PFSK-1 (cell line): ENCODE measurements at regions not wholly inside any gene's neighbourhood (a gene's known extent, or its start where the extent isn't known, plus 50 kb on each side); places are given as distances from the start of the nearest gene placed in this dataset.

ENCODE experiments used
- POLR2AphosphoS5 ChIP-seq: IDR thresholded peaks from 2 replicates; pipeline ENCODE4 v1.6.1; 2012; ENCODE audit warnings: low read depth, mild to moderate bottlenecking, control low read depth, low read length, moderate library complexity
- TF ChIP-seq, protein P1 (sequence below), 2 experiments: IDR thresholded peaks; 2 replicates each; pipeline versions ENCODE4 v1.6.1 to v1.8.0; 2011 to 2012; ENCODE audit warnings: low read depth in 2 of 2, low read length in 2 of 2, control low read depth in 1 of 2, inconsistent platforms in 1 of 2, mild to moderate bottlenecking in 1 of 2, moderate library complexity in 1 of 2; ENCODE audit not compliant: insufficient read depth in 1 of 2

DNA sequence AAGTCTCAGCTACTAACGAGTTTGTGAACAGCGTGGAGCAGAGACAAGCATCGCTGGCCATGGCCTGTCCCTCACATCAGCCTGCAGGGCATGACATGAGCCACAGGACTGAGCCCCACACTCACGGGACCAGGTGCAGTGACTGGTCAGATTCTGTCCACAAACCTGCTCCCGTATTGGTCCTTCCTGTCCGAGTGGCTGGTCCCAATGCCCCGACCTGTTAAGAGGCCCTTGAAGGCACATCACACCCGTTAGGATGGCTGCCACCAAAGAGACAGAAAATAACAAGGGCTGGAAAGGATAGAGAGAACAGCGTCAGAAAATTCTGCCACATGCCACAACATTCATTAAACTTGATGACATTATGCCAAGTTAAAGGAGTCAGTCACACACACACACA lies 403.2 kb upstream of the MYT1L start:
- TF ChIP-seq, protein P1, sequence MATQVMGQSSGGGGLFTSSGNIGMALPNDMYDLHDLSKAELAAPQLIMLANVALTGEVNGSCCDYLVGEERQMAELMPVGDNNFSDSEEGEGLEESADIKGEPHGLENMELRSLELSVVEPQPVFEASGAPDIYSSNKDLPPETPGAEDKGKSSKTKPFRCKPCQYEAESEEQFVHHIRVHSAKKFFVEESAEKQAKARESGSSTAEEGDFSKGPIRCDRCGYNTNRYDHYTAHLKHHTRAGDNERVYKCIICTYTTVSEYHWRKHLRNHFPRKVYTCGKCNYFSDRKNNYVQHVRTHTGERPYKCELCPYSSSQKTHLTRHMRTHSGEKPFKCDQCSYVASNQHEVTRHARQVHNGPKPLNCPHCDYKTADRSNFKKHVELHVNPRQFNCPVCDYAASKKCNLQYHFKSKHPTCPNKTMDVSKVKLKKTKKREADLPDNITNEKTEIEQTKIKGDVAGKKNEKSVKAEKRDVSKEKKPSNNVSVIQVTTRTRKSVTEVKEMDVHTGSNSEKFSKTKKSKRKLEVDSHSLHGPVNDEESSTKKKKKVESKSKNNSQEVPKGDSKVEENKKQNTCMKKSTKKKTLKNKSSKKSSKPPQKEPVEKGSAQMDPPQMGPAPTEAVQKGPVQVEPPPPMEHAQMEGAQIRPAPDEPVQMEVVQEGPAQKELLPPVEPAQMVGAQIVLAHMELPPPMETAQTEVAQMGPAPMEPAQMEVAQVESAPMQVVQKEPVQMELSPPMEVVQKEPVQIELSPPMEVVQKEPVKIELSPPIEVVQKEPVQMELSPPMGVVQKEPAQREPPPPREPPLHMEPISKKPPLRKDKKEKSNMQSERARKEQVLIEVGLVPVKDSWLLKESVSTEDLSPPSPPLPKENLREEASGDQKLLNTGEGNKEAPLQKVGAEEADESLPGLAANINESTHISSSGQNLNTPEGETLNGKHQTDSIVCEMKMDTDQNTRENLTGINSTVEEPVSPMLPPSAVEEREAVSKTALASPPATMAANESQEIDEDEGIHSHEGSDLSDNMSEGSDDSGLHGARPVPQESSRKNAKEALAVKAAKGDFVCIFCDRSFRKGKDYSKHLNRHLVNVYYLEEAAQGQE (IDR thresholded peaks at IDR 0.05; ENCODE audit: insufficient read depth in 1 of 2, low read depth in 2 of 2, low read length in 2 of 2): no peak
- TF ChIP-seq POLR2AphosphoS5: no peak
